Ovary (tissue), 7 donors: ENCODE measurements at regions not wholly inside any gene's neighbourhood (a gene's known extent, or its start where the extent isn't known, plus 50 kb on each side); places are given as distances from the start of the nearest gene placed in this dataset.

Experiments
- DNase-seq, 5 donors: peaks; one replicate each; pipeline ENCODE4 v3.0.0-alpha.2; 2019 to 2020
- H3K27ac ChIP-seq, 2 donors: fragments of 200-600 bp; one replicate each; pipeline versions ENCODE4 v1.5.1 to v1.8.0; 2019 to 2022
- H3K27me3 ChIP-seq: fragments of 200-600 bp; one replicate; pipeline ENCODE4 v1.8.0; 2022
- H3K36me3 ChIP-seq: fragments of 200-600 bp; sonication (generic); one replicate; pipeline ENCODE4 v1.5.1; 2019
- H3K4me1 ChIP-seq: one replicate; pipeline ENCODE4 v1.8.1; 2013; ENCODE audit warnings: mild to moderate bottlenecking, moderate library complexity; ENCODE audit not compliant: insufficient read depth
- H3K4me3 ChIP-seq: fragments of 200-600 bp; sonication (generic); one replicate; pipeline ENCODE4 v1.5.1; 2017
- H3K9me3 ChIP-seq, 2 donors: fragments of 200-600 bp in 1 of 2; sonication (generic) in 1 of 2; one replicate each; pipeline versions ENCODE4 v1.5.1 to v1.8.1; 2013 to 2019; ENCODE audit warnings: mild to moderate bottlenecking in 1 of 2, moderate library complexity in 1 of 2
- EP300 ChIP-seq: sonication (generic); formaldehyde crosslinking; IDR thresholded peaks from one replicate; pipeline ENCODE4 v1.6.1; 2017; ENCODE audit warnings: antibody characterized with exemption
- POLR2A ChIP-seq: fragments of 450-650 bp; IDR thresholded peaks from one replicate; pipeline ENCODE4 v1.6.1; 2017; ENCODE audit warnings: antibody characterized with exemption, mild to moderate bottlenecking, moderate library complexity
- WGBS, 3 donors: extraction: QIAGEN DNeasy Blood & Tissue Kit in 1 of 3; methylation state at CpG; one replicate each; pipeline versions ENCODE4 v1.1.5 to v1.1.7; 2013 to 2017; 5-methylcytosine and 5-hydroxymethylcytosine counted together
- intact Hi-C, 4 donors: fragments of 100-400 bp; cut with DNase I; formaldehyde crosslinking; loops; one replicate each; pipeline versions ENCODE4 v1.11.0 to v1.15.1; 2022 to 2023
- TF ChIP-seq, protein P1 (sequence below), 3 donors: fragments of 450-650 bp in 2 of 3; fragments of 200-600 bp in 1 of 3; IDR thresholded peaks; one replicate each; pipeline versions ENCODE4 v1.5.1 to v1.8.0; 2016 to 2022; ENCODE audit warnings: antibody characterized with exemption in 3 of 3, mild to moderate bottlenecking in 1 of 3
- donor health status: DM: no; HTN: no; CAD: no; lungs with moderate emphysema.
- donor health status: DM: no; HTN: no; CAD: no.
- donor health status: Bipolar disorder and iron deficiency.
- donor health status: DM: no; HTN: no; CAD: no.
- donor health status: DM: yes; HTN: yes; CAD: no.

- Histone ChIP-seq H3K9me3 (peaks cover 0 to 5% of the 10 kb centered on the region in 2 donors), H3K27ac (no peak overlapping the region), H3K4me3 (no peak overlapping the region), H3K27me3 (no peaks in the 10 kb centered on the region), H3K4me1 (no peaks in the 10 kb centered on the region), H3K36me3 (no peaks in the 10 kb centered on the region)
- intact Hi-C loops = no loop called here
- TF ChIP-seq EP300 = no peak
- no peak for TF ChIP-seq POLR2A
- TF ChIP-seq, protein P1, sequence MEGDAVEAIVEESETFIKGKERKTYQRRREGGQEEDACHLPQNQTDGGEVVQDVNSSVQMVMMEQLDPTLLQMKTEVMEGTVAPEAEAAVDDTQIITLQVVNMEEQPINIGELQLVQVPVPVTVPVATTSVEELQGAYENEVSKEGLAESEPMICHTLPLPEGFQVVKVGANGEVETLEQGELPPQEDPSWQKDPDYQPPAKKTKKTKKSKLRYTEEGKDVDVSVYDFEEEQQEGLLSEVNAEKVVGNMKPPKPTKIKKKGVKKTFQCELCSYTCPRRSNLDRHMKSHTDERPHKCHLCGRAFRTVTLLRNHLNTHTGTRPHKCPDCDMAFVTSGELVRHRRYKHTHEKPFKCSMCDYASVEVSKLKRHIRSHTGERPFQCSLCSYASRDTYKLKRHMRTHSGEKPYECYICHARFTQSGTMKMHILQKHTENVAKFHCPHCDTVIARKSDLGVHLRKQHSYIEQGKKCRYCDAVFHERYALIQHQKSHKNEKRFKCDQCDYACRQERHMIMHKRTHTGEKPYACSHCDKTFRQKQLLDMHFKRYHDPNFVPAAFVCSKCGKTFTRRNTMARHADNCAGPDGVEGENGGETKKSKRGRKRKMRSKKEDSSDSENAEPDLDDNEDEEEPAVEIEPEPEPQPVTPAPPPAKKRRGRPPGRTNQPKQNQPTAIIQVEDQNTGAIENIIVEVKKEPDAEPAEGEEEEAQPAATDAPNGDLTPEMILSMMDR (IDR thresholded peaks at IDR 0.05) = no peak
- DNase-seq = no peak
- WGBS, 3 donors = 88 to 95% (median 88%) methylated on average over 2 of the region's 2 CpGs
These were observed 121.1 kb downstream of the WDR11 start for GRCh38 chr10:120972259-120972658.

GRCh38 chr10:120975072-120975867 is 124.1 kb downstream of the WDR11 start:
- intact Hi-C loops = no loop called here
- no peak for DNase-seq
- peaks cover 5% of the 10 kb centered on the region for H3K4me1 ChIP-seq
- no peak overlapping the region for H3K4me3 ChIP-seq
- no peak for TF ChIP-seq POLR2A
- TF ChIP-seq, protein P1 (IDR thresholded peaks at IDR 0.05) = no peak
- TF ChIP-seq EP300 = no peak
- no peaks in the 10 kb centered on the region for H3K27me3 ChIP-seq
- H3K36me3 ChIP-seq = no peaks in the 10 kb centered on the region
- peaks cover 0 to 5% of the 10 kb centered on the region in 2 donors for H3K9me3 ChIP-seq
- no peak overlapping the region for H3K27ac ChIP-seq
- 78 to 87% (median 81%) methylated on average over 4 of the region's 4 CpGs for WGBS, 3 donors

DNA sequence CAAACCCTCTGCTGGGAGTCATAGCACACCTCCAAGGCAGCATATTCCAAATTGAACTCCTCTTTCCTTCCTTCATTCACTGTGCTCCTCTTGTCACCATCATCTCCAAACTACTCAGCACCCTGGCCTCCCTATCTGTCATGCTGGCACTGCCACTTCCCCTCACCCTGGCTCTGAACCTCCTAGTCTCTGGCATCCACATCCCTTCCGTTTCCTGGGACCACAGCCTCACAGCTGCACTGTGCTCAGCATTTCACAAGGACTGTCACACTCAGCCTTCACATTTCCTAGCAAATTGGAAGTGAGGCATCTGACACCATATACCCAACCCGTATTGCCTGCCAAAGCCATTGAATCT is 124.7 kb downstream of the WDR11 start:
- peaks cover 0 to 5% of the 10 kb centered on the region in 2 donors for H3K9me3 ChIP-seq
- intact Hi-C loops = no loop called here
- WGBS, 3 donors = 66 to 86% (median 70%) methylated on average over 2 of the region's 2 CpGs
- no peak for DNase-seq
- no peak overlapping the region for H3K4me3 ChIP-seq
- no peaks in the 10 kb centered on the region for H3K36me3 ChIP-seq
- H3K27me3 ChIP-seq = no peaks in the 10 kb centered on the region
- H3K27ac ChIP-seq = no peak overlapping the region
- TF ChIP-seq, protein P1 (IDR thresholded peaks at IDR 0.05) = no peak
- no peak for TF ChIP-seq POLR2A
- TF ChIP-seq EP300 = no peak
- peaks cover 5% of the 10 kb centered on the region for H3K4me1 ChIP-seq

GRCh38 chr10:120977897-120978296 is 126.7 kb downstream of the WDR11 start:
- DNase-seq = no peak
- no peaks in the 10 kb centered on the region for H3K27me3 ChIP-seq
- peaks cover 0 to 5% of the 10 kb centered on the region in 2 donors for H3K9me3 ChIP-seq
- peaks cover 5% of the 10 kb centered on the region for H3K4me1 ChIP-seq
- WGBS, 3 donors = 68 to 73% (median 71%) methylated on average over 6 of the region's 6 CpGs
- H3K27ac ChIP-seq = no peak overlapping the region
- no peaks in the 10 kb centered on the region for H3K36me3 ChIP-seq
- H3K4me3 ChIP-seq = no peak overlapping the region
- intact Hi-C loops = no loop called here
- TF ChIP-seq EP300 (no peak), POLR2A (no peak)
- TF ChIP-seq, protein P1 (IDR thresholded peaks at IDR 0.05) = no peak
